OCI-LY3 (cell line): ENCODE measurements at regions not wholly inside any gene's neighbourhood (a gene's known extent, or its start where the extent isn't known, plus 50 kb on each side); places are given as distances from the start of the nearest gene placed in this dataset.

Experiments used
- H2AFZ ChIP-seq: fragments of 200-600, 300-600 bp; shearing (Covaris generic); 2 replicates; pipeline ENCODE4 v1.6.0; 2014; ENCODE audit warnings: antibody characterized with exemption, low read depth, low read length
- H3K27ac ChIP-seq: fragments of 200-600, 300-600 bp; sonication (generic); 2 replicates; pipeline ENCODE4 v1.5.1; 2014; ENCODE audit warnings: mild to moderate bottlenecking, low read length, moderate library complexity, mixed read lengths
- H3K27me3 ChIP-seq: fragments of 200-600, 300-600 bp; sonication (generic); 2 replicates; pipeline ENCODE4 v1.6.1; 2014; ENCODE audit warnings: low read depth, low read length, mixed read lengths
- H3K36me3 ChIP-seq: fragments of 200-600, 300-600 bp; sonication (generic); replicated peaks from 2 replicates; pipeline ENCODE3; 2014; ENCODE audit warnings: low read depth, low read length, mixed read lengths
- H3K4me1 ChIP-seq: fragments of 300-600, 200-600 bp; sonication (generic); 2 replicates; pipeline ENCODE4 v1.6.1; 2014; ENCODE audit warnings: low read length, mixed read lengths
- H3K4me2 ChIP-seq: fragments of 200-600, 300-600 bp; sonication (generic); 2 replicates; pipeline ENCODE4 v1.6.1; 2014; ENCODE audit warnings: low read length, mixed read lengths
- H3K4me3 ChIP-seq: fragments of 300-600, 200-600 bp; sonication (generic); 2 replicates; pipeline ENCODE4 v1.5.1; 2014; ENCODE audit warnings: antibody characterized with exemption, mild to moderate bottlenecking, low read length, moderate library complexity
- H3K79me2 ChIP-seq: fragments of 300-600, 200-600 bp; shearing (Covaris generic); 2 replicates; pipeline ENCODE4 v1.6.1; 2014; ENCODE audit warnings: mild to moderate bottlenecking, low read length, mixed read lengths
- H3K9ac ChIP-seq: fragments of 300-600, 200-600 bp; shearing (Covaris generic); 2 replicates; pipeline ENCODE4 v1.6.0; 2014; ENCODE audit warnings: mild to moderate bottlenecking, low read length, moderate library complexity
- H3K9me3 ChIP-seq: fragments of 200-600, 300-600 bp; shearing (Covaris generic); 2 replicates; pipeline ENCODE4 v1.6.1; 2014; ENCODE audit warnings: low read length, mixed read lengths; ENCODE audit not compliant: insufficient read depth
- H4K20me1 ChIP-seq: fragments of 200-600, 300-600 bp; sonication (generic); 2 replicates; pipeline ENCODE4 v1.6.1; 2016; ENCODE audit warnings: low read length, mixed read lengths; ENCODE audit not compliant: insufficient read depth
- EZH2phosphoT487 ChIP-seq: fragments of 200-600 bp; shearing (Covaris generic); IDR thresholded peaks from 2 replicates; pipeline ENCODE4 v1.6.1; 2018; ENCODE audit warnings: antibody characterized with exemption, mixed run types, low read depth
- TF ChIP-seq, protein P1 (sequence below): fragments of 200-600, 300-600 bp; sonication (generic); IDR thresholded peaks from 2 replicates; pipeline ENCODE4 v1.5.1; 2014; ENCODE audit warnings: antibody characterized with exemption, low read length, low read depth

DNA sequence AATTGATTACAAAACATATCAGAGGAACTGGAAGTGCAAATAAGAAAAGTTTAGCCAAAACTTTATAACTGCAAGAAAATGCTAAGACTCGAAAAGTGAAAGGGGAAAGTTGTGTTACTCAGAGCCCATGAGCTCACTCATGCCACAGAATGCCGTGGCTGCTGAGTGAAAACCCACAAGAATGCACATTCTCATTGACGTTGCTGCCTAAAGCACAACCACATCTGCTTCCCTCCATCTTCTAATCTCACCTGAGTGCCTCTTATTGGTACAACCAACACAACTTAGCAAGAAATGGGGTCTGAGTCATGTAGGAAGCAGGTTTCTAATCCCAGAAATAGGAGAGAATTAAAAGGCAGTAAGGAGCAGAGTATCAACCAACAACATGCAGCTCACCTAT, 259.7 kb downstream of the LNPK start:
- Histone ChIP-seq H3K27me3 (0 out of 2 replicates have a peak, but pooled peaks cover 3% of the 10 kb centered on the region), H3K4me1 (no peaks in the 10 kb centered on the region)

DNA sequence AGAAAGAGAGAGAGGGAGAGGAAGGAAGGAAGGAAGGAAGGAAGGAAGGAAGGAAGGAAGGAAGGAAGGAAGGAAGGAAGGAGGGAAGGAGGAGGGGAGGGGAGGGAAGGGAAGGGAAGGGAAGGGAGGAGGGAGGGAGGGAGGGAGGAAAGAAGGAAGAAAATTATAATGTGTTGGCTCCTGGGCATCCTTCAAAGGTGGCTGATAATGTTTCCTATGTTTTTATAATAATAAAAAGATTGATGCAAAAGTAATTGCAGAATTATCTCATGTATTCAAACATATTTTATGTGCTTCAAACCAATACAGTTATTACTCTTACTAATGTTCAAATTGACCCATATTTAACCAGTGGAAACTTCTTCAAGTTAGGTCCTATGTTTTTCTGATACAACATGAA, 260.9 kb downstream of the LNPK start:
- H2AFZ ChIP-seq: no peak overlapping the region
- H3K27ac ChIP-seq: no peak overlapping the region
- H3K9ac ChIP-seq: no peak overlapping the region
- H3K4me3 ChIP-seq: no peak overlapping the region
- H3K79me2 ChIP-seq: no peaks in the 10 kb centered on the region
- no peak overlapping the region for H3K4me2 ChIP-seq
- TF ChIP-seq, protein P1, sequence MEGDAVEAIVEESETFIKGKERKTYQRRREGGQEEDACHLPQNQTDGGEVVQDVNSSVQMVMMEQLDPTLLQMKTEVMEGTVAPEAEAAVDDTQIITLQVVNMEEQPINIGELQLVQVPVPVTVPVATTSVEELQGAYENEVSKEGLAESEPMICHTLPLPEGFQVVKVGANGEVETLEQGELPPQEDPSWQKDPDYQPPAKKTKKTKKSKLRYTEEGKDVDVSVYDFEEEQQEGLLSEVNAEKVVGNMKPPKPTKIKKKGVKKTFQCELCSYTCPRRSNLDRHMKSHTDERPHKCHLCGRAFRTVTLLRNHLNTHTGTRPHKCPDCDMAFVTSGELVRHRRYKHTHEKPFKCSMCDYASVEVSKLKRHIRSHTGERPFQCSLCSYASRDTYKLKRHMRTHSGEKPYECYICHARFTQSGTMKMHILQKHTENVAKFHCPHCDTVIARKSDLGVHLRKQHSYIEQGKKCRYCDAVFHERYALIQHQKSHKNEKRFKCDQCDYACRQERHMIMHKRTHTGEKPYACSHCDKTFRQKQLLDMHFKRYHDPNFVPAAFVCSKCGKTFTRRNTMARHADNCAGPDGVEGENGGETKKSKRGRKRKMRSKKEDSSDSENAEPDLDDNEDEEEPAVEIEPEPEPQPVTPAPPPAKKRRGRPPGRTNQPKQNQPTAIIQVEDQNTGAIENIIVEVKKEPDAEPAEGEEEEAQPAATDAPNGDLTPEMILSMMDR: no peak
- TF ChIP-seq EZH2phosphoT487: no peak
- 0 out of 2 replicates have a peak, but pooled peaks cover 3% of the 10 kb centered on the region for H3K27me3 ChIP-seq
- H4K20me1 ChIP-seq: no peaks in the 10 kb centered on the region
- H3K9me3 ChIP-seq: no peaks in the 10 kb centered on the region
- no peaks in the 10 kb centered on the region for H3K36me3 ChIP-seq
- no peaks in the 10 kb centered on the region for H3K4me1 ChIP-seq

More for the DNA sequence above, 259.7 kb downstream of the LNPK start:
- no peak overlapping the region for H3K4me3 ChIP-seq
- H3K4me2 ChIP-seq: no peak overlapping the region
- no peak overlapping the region for H3K27ac ChIP-seq
- H3K36me3 ChIP-seq: no peaks in the 10 kb centered on the region
- no peak overlapping the region for H3K9ac ChIP-seq
- H3K79me2 ChIP-seq: no peaks in the 10 kb centered on the region
- no peaks in the 10 kb centered on the region for H3K9me3 ChIP-seq
- H2AFZ ChIP-seq: no peak overlapping the region
- no peaks in the 10 kb centered on the region for H4K20me1 ChIP-seq
- TF ChIP-seq, protein P1: no peak
- no peak for TF ChIP-seq EZH2phosphoT487

DNA sequence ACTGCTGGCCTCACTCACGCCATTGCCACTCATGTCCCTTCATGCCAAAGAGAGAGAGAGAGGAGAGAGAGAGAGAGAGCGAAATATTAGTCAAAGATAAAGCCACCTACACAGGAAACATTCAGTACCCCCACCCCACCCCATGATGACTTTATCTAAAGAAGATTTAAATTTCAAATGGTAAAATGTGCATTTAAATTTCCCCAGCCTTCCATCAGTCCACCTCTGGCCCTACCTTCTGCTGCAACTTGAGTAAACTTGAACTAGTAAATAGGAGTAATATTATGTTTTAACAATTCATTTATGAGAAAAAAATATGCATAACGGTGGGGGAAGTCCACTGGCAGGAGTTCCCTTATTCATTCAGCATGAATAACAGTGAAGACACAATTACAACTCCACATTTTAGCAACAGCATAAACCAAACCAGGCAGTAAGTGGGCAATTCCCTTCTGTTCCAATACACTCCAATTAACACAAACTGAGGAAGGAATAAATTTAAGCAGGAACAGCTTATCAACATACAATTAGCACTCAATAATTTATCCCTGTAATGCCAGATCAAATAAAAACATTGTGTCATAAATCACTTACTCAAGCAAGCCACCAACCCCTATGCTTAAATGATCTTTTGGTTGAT, 264.2 kb downstream of the LNPK start:
- H3K4me2 ChIP-seq: no peak overlapping the region
- H3K4me1 ChIP-seq: peaks cover 6% of the 10 kb centered on the region; the same call in 1 of the 2 replicates
- TF ChIP-seq, protein P1: no peak
- no peak for TF ChIP-seq EZH2phosphoT487
- no peak overlapping the region for H3K9ac ChIP-seq
- no peak overlapping the region for H2AFZ ChIP-seq
- H3K4me3 ChIP-seq: no peak overlapping the region
- H3K27ac ChIP-seq: no peak overlapping the region
- H3K9me3 ChIP-seq: no peaks in the 10 kb centered on the region
- no peaks in the 10 kb centered on the region for H3K36me3 ChIP-seq
- H3K79me2 ChIP-seq: no peaks in the 10 kb centered on the region
- H4K20me1 ChIP-seq: no peaks in the 10 kb centered on the region
- H3K27me3 ChIP-seq: 0 out of 2 replicates have a peak, but pooled peaks cover 3% of the 10 kb centered on the region

DNA sequence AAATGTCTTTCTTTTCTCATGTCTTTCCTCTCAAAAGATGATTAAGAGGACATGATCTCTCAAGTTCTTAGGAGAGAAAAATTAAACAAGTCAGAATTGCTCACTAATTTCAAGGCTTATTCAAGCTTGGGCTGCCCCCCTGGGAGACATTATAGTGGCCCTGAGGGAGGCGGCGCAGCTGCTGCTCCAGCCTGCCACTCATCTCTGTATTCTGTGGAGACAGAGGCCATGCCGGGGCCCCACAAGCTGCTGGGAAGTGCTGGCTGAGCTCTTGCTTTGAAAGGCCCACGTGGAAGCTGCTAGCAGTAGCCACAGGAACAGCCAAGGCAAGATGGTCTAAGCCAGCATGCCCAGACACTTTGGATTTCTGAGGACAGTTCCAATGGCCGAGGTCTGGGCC, 267.4 kb downstream of the LNPK start:
- no peaks in the 10 kb centered on the region for H3K79me2 ChIP-seq
- no peaks in the 10 kb centered on the region for H3K9me3 ChIP-seq
- peak overlapping the region; percentile 39; the same call in 1 of the 2 replicates for H2AFZ ChIP-seq
- no peaks in the 10 kb centered on the region for H3K27me3 ChIP-seq
- H3K4me2 ChIP-seq: no peak overlapping the region
- no peaks in the 10 kb centered on the region for H4K20me1 ChIP-seq
- no peak overlapping the region for H3K4me3 ChIP-seq
- peaks cover 6% of the 10 kb centered on the region; the same call in 1 of the 2 replicates for H3K4me1 ChIP-seq
- H3K9ac ChIP-seq: no peak overlapping the region
- TF ChIP-seq, protein P1: no peak
- no peak for TF ChIP-seq EZH2phosphoT487
- H3K27ac ChIP-seq: no peak overlapping the region
- H3K36me3 ChIP-seq: no peaks in the 10 kb centered on the region
